ENCODE measurements at regions not wholly inside any gene's neighbourhood (a gene's known extent, or its start where the extent isn't known, plus 50 kb on each side); places are given as distances from the start of the nearest gene placed in this dataset.

DNA sequence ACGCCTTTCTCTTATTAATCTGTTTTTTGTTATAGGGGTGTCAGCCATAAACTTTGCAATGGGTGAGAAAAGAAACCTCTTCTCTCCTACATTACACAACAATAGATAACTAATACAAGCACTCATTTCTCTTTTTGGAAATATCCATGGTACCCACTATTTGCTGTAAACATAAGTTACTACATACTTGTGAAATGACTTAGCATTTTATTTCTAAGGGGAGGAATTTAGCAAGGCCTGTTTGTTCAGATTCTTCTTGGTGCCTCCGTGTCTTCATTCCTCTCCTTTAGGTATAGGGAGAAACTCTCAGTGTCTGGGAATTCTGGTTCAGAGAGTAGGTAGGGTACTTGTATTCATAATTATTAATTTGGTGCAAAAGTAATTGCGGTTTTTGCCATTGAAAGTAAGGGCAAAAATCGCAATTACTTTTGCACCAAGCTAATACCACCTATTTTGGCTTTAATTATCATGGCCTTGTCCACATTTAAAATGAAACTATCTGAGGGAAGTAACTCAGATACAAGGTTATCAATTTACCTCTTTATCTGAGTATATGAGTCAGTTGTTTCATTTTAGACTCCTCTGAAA, 134.8 kb downstream of the MREG start:
- TF ChIP-seq EZH2phosphoT487 (IDR thresholded peaks at IDR 0.05; ENCODE audit: insufficient read depth, low read depth) (no peak), EZH2 (IDR thresholded peaks at IDR 0.05; ENCODE audit: insufficient read depth, poor library complexity, severe bottlenecking) (no peak)
- Histone ChIP-seq H3K4me2 (ENCODE audit: unreplicated experiment) (peak overlapping the region; percentile 52), H3K9ac (peak overlapping the region; percentile 65), H3K4me1 (ENCODE audit: insufficient read depth) (peaks cover 36% of the 10 kb centered on the region), H4K20me1 (ENCODE audit: insufficient read depth) (no peaks in the 10 kb centered on the region), H3K27me3 (replicated peaks; ENCODE audit: insufficient read depth) (no peaks in the 10 kb centered on the region), H3F3A (ENCODE audit: insufficient read depth) (peaks cover 33% of the 10 kb centered on the region), H3K79me2 (ENCODE audit: insufficient read depth) (no peaks in the 10 kb centered on the region), H3K9me2 (ENCODE audit: insufficient read depth) (no peaks in the 10 kb centered on the region; the same call in 1 of the 2 replicates), H2AFZ (peak overlapping the region; percentile 25), H3K36me3 (ENCODE audit: low read depth) (no peaks in the 10 kb centered on the region), H3K9me3 (ENCODE audit: low read depth) (no peaks in the 10 kb centered on the region), H3K4me3 (no peak overlapping the region), H3K27ac (peak overlapping the region; percentile 92)
- in situ Hi-C loops (cut with MboI), result no loop called here
- 24 to 36% methylated on average over 4 of the region's 4 CpGs for WGBS, 2 experiments (ENCODE audit: low coverage in 1 of 2, low lambda C conversion rate in 2 of 2, missing lambda C conversion rate in 2 of 2)
- peak; percentile 85 for DNase-seq

DNA sequence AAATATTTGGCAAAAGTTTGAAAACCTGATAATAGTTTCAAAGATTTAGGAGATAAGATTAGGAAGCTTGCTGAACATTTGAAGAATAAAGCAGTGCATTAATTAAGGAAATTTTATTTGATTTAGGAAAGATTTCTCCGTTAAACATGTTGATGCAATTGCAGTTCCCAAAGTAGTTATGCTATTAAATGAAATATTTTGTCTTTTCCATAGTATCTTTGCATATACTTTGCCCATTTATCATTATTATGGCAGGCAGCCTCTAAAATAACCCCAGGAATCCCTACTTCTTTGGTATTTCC, 136.5 kb downstream of the MREG start:
- Histone ChIP-seq H3K79me2 (ENCODE audit: insufficient read depth) (no peaks in the 10 kb centered on the region), H3K4me2 (ENCODE audit: unreplicated experiment) (no peak overlapping the region), H3K27me3 (replicated peaks; ENCODE audit: insufficient read depth) (no peaks in the 10 kb centered on the region), H3K36me3 (ENCODE audit: low read depth) (no peaks in the 10 kb centered on the region), H3F3A (ENCODE audit: insufficient read depth) (peaks cover 24% of the 10 kb centered on the region), H3K27ac (no peak overlapping the region), H3K9ac (no peak overlapping the region), H3K4me3 (no peak overlapping the region), H3K9me3 (ENCODE audit: low read depth) (no peaks in the 10 kb centered on the region), H2AFZ (no peak overlapping the region), H4K20me1 (ENCODE audit: insufficient read depth) (no peaks in the 10 kb centered on the region), H3K9me2 (ENCODE audit: insufficient read depth) (no peaks in the 10 kb centered on the region; the same call in 1 of the 2 replicates), H3K4me1 (ENCODE audit: insufficient read depth) (peaks cover 27% of the 10 kb centered on the region)
- 95 to 96% methylated on average over 1 of the region's 1 CpG for WGBS, 2 experiments (ENCODE audit: low coverage in 1 of 2, low lambda C conversion rate in 2 of 2, missing lambda C conversion rate in 2 of 2)
- TF ChIP-seq EZH2phosphoT487 (IDR thresholded peaks at IDR 0.05; ENCODE audit: insufficient read depth, low read depth), result no peak
- TF ChIP-seq EZH2 (IDR thresholded peaks at IDR 0.05; ENCODE audit: insufficient read depth, poor library complexity, severe bottlenecking), result no peak
- in situ Hi-C loops (cut with MboI), result no loop called here
- no peak for DNase-seq

DNA sequence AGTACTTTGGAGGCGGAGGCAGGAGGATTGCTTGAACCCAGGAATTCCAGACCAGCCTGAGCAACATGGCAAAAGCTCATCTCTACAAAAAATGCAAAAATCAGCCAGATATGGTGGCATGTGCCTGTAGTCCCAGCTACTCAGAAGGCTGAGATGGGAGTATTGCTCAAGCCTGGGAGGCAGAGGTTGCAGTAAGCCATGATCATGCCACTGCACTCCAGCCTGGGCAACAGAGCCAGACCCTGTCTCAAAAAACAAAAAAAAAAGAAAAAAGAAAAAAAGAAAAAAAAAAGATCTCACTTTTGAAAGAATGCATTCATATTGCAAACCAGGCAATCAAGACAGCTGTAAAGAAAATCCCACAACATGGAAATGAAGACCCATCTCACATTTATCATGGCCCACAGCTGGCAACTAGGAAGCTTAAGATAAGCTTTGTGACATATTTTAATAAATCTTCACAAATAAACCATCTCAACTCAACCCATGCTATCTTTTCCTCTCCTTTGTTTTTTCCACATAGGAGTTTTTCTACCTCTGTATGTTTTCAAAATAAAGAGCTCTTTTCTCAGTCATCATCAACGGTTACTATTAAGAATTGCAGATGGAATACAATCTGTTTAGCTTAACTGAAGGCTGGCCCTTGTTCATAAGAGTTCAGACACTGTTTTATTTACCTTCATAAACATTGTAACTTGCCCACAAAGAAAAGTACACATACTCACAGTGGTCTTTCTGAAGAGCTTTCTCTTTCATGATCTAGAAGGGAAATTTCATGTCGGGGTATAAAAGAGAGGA, 137.0 kb downstream of the MREG start:
- DNase-seq, result no peak
- H3F3A ChIP-seq (ENCODE audit: insufficient read depth), result peaks cover 19% of the 10 kb centered on the region
- no peak overlapping the region for H2AFZ ChIP-seq
- H3K4me3 ChIP-seq, result no peak overlapping the region
- no peaks in the 10 kb centered on the region for H3K36me3 ChIP-seq (ENCODE audit: low read depth)
- in situ Hi-C loops (cut with MboI), result no loop called here
- no peak overlapping the region for H3K9ac ChIP-seq
- peaks cover 22% of the 10 kb centered on the region for H3K4me1 ChIP-seq (ENCODE audit: insufficient read depth)
- H3K79me2 ChIP-seq (ENCODE audit: insufficient read depth), result no peaks in the 10 kb centered on the region
- no peaks in the 10 kb centered on the region for H3K27me3 ChIP-seq (replicated peaks; ENCODE audit: insufficient read depth)
- WGBS, 2 experiments (ENCODE audit: low coverage in 1 of 2, low lambda C conversion rate in 2 of 2, missing lambda C conversion rate in 2 of 2), result 97% methylated on average over 3 of the region's 3 CpGs
- H3K9me2 ChIP-seq (ENCODE audit: insufficient read depth), result no peaks in the 10 kb centered on the region; the same call in 1 of the 2 replicates
- no peaks in the 10 kb centered on the region for H3K9me3 ChIP-seq (ENCODE audit: low read depth)
- TF ChIP-seq EZH2phosphoT487 (IDR thresholded peaks at IDR 0.05; ENCODE audit: insufficient read depth, low read depth), result no peak
- no peak for TF ChIP-seq EZH2 (IDR thresholded peaks at IDR 0.05; ENCODE audit: insufficient read depth, poor library complexity, severe bottlenecking)
- H3K4me2 ChIP-seq (ENCODE audit: unreplicated experiment), result no peak overlapping the region
- no peaks in the 10 kb centered on the region for H4K20me1 ChIP-seq (ENCODE audit: insufficient read depth)
- no peak overlapping the region for H3K27ac ChIP-seq

DNA sequence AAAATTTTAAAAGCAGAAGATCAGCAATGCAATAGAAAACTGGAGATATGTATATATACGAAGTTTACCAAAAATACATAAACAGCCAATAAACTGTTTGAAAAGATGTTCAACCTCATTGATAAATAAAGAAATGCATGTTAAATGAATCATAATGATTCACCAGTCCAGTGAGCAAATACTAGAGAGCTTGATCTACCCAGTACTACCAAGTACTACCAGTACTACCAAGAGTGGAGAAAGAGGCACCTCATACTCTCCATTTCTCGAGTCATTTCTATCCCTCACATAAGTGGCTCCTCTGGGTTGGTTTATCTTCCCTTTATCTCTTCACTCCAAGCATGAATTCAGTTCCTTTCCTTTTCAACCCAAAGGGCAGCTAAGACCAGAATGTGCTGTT, 138.9 kb downstream of the MREG start:
- peaks cover 4% of the 10 kb centered on the region for H3K9me2 ChIP-seq (ENCODE audit: insufficient read depth)
- no peaks in the 10 kb centered on the region for H3K36me3 ChIP-seq (ENCODE audit: low read depth)
- peaks cover 18% of the 10 kb centered on the region for H3F3A ChIP-seq (ENCODE audit: insufficient read depth)
- no peak overlapping the region for H3K9ac ChIP-seq
- WGBS, 2 experiments (ENCODE audit: low coverage in 1 of 2, low lambda C conversion rate in 2 of 2, missing lambda C conversion rate in 2 of 2), result 80 to 91% methylated on average over 2 of the region's 2 CpGs
- DNase-seq, result peak; percentile 69
- TF ChIP-seq EZH2 (IDR thresholded peaks at IDR 0.05; ENCODE audit: insufficient read depth, poor library complexity, severe bottlenecking) (no peak), EZH2phosphoT487 (IDR thresholded peaks at IDR 0.05; ENCODE audit: insufficient read depth, low read depth) (no peak)
- H3K4me1 ChIP-seq (ENCODE audit: insufficient read depth), result peaks cover 30% of the 10 kb centered on the region
- H3K79me2 ChIP-seq (ENCODE audit: insufficient read depth), result no peaks in the 10 kb centered on the region
- no peak overlapping the region for H2AFZ ChIP-seq
- no peak overlapping the region for H3K4me3 ChIP-seq
- 0 out of 2 replicates have a peak overlapping the region, but pooled peaks have one; percentile 18 for H3K27ac ChIP-seq
- H3K4me2 ChIP-seq (ENCODE audit: unreplicated experiment), result no peak overlapping the region
- no peaks in the 10 kb centered on the region for H4K20me1 ChIP-seq (ENCODE audit: insufficient read depth)
- H3K9me3 ChIP-seq (ENCODE audit: low read depth), result no peaks in the 10 kb centered on the region
- in situ Hi-C loops (cut with MboI), result no loop called here
- H3K27me3 ChIP-seq (replicated peaks; ENCODE audit: insufficient read depth), result no peaks in the 10 kb centered on the region
